Astrocyte (in vitro differentiated cells and primary cell): ENCODE measurements at regions not wholly inside any gene's neighbourhood (a gene's known extent, or its start where the extent isn't known, plus 50 kb on each side); places are given as distances from the start of the nearest gene placed in this dataset.
A peak's percentile ranks its signal among the peaks of the same experiment; 100 is the strongest.

Source experiments
- DNase-seq: peaks from one replicate; pipeline ENCODE4 v3.0.0-alpha.2; 2010; ENCODE audit warnings: low read depth
- FAIRE-seq: peaks from 2 replicates; lab custom pipeline; 2011; peaks lifted over from hg19 to GRCh38; lab: Jason Lieb, UNC
- H2AFZ ChIP-seq: 2 replicates; pipeline ENCODE4 v1.6.0; 2012; ENCODE audit warnings: low read depth, low read length, inconsistent platforms
- H3K27ac ChIP-seq: 2 replicates; pipeline ENCODE4 v1.5.1; 2011; ENCODE audit warnings: low read depth, low read length, inconsistent platforms
- H3K27me3 ChIP-seq: 2 replicates; pipeline ENCODE4 v1.6.0; 2011; ENCODE audit warnings: low read length, inconsistent platforms; ENCODE audit not compliant: insufficient read depth
- H3K36me3 ChIP-seq: 2 replicates; pipeline ENCODE4 v1.5.1; 2011; ENCODE audit warnings: low read length, inconsistent platforms; ENCODE audit not compliant: insufficient read depth
- H3K4me1 ChIP-seq: 2 replicates; pipeline ENCODE4 v1.5.1; 2011; ENCODE audit warnings: low read length, inconsistent platforms; ENCODE audit not compliant: insufficient read depth
- H3K4me2 ChIP-seq: 2 replicates; pipeline ENCODE4 v1.6.0; 2012; ENCODE audit warnings: low read length, inconsistent platforms
- H3K4me3 ChIP-seq: 2 replicates; pipeline ENCODE4 v1.5.1; 2011; ENCODE audit warnings: low read depth, mild to moderate bottlenecking, low read length, inconsistent platforms; ENCODE audit not compliant: insufficient read depth
- H3K79me2 ChIP-seq: 2 replicates; pipeline ENCODE4 v1.6.0; 2012; ENCODE audit warnings: mild to moderate bottlenecking, low read length, inconsistent platforms; ENCODE audit not compliant: insufficient read depth
- H3K9ac ChIP-seq: 2 replicates; pipeline ENCODE4 v1.6.0; 2012; ENCODE audit warnings: mild to moderate bottlenecking, low read length, inconsistent platforms
- H3K9me3 ChIP-seq: 2 replicates; pipeline ENCODE4 v1.5.1; 2012; ENCODE audit warnings: low read depth, mild to moderate bottlenecking, low read length, inconsistent platforms; ENCODE audit not compliant: insufficient read depth
- H4K20me1 ChIP-seq: 2 replicates; pipeline ENCODE4 v1.6.0; 2012; ENCODE audit warnings: low read length, inconsistent platforms; ENCODE audit not compliant: insufficient read depth
- H3K27ac Mint-ChIP-seq: one replicate; pipeline ENCODE4 v1.8.0; 2021; ENCODE audit warnings: mild to moderate bottlenecking, mixed read lengths; ENCODE audit not compliant: unreplicated experiment
- H3K27me3 Mint-ChIP-seq: one replicate; pipeline ENCODE4 v1.8.0; 2021; ENCODE audit warnings: low read depth, mixed read lengths; ENCODE audit not compliant: unreplicated experiment
- H3K36me3 Mint-ChIP-seq: one replicate; pipeline ENCODE4 v1.8.0; 2021; ENCODE audit warnings: low read depth, mixed read lengths; ENCODE audit not compliant: unreplicated experiment
- H3K4me1 Mint-ChIP-seq: one replicate; pipeline ENCODE4 v1.8.0; 2021; ENCODE audit warnings: low read depth, mixed read lengths; ENCODE audit not compliant: unreplicated experiment
- H3K4me3 Mint-ChIP-seq: one replicate; pipeline ENCODE4 v1.8.0; 2021; ENCODE audit warnings: mild to moderate bottlenecking, moderate library complexity, mixed read lengths; ENCODE audit not compliant: unreplicated experiment
- H3K9me3 Mint-ChIP-seq: one replicate; pipeline ENCODE4 v1.8.0; 2021; ENCODE audit warnings: mild to moderate bottlenecking, mixed read lengths; ENCODE audit not compliant: unreplicated experiment
- CTCF ChIP-seq: IDR thresholded peaks from 2 replicates; pipeline ENCODE4 v1.5.1; 2011; ENCODE audit warnings: low read depth, mild to moderate bottlenecking, inconsistent platforms, low read length, moderate library complexity; ENCODE audit not compliant: insufficient read depth
- EZH2 ChIP-seq: IDR thresholded peaks from 2 replicates; pipeline ENCODE4 v1.6.1; 2012; ENCODE audit warnings: mild to moderate bottlenecking, low read length, inconsistent platforms; ENCODE audit not compliant: insufficient read depth

- H3K9me3 ChIP-seq: no peaks in the 10 kb centered on the region
- H2AFZ ChIP-seq: no peak overlapping the region
- no peak overlapping the region for H3K4me3 ChIP-seq
- H3K4me2 ChIP-seq: no peak overlapping the region
- no peak overlapping the region for H3K27ac ChIP-seq
- peaks cover 3% of the 10 kb centered on the region for H3K4me1 Mint-ChIP-seq
- H4K20me1 ChIP-seq: no peaks in the 10 kb centered on the region
- DNase-seq: peak; percentile 31
- H3K9me3 Mint-ChIP-seq: no peaks in the 10 kb centered on the region
- H3K79me2 ChIP-seq: no peaks in the 10 kb centered on the region
- no peak overlapping the region for H3K27ac Mint-ChIP-seq
- H3K27me3 Mint-ChIP-seq: no peaks in the 10 kb centered on the region
- no peaks in the 10 kb centered on the region for H3K4me1 ChIP-seq
- H3K36me3 Mint-ChIP-seq: no peaks in the 10 kb centered on the region
- no peaks in the 10 kb centered on the region for H3K36me3 ChIP-seq
- H3K4me3 Mint-ChIP-seq: no peak overlapping the region
- TF ChIP-seq CTCF (peak; percentile 79), EZH2 (no peak)
- peak; percentile 62 for FAIRE-seq
- H3K9ac ChIP-seq: no peak overlapping the region
- no peaks in the 10 kb centered on the region for H3K27me3 ChIP-seq
These were observed 101.0 kb upstream of the GZMB start for GRCh38 chr14:24734917-24735500.

- H3K36me3 Mint-ChIP-seq: no peaks in the 10 kb centered on the region
- no peak overlapping the region for H3K4me3 Mint-ChIP-seq
- H3K9me3 Mint-ChIP-seq: peaks cover 10% of the 10 kb centered on the region
- no peaks in the 10 kb centered on the region for H4K20me1 ChIP-seq
- H3K4me1 ChIP-seq: no peaks in the 10 kb centered on the region
- TF ChIP-seq EZH2: no peak
- no peak for TF ChIP-seq CTCF
- H3K27ac Mint-ChIP-seq: no peak overlapping the region
- no peaks in the 10 kb centered on the region for H3K36me3 ChIP-seq
- peaks cover 9% of the 10 kb centered on the region for H3K4me1 Mint-ChIP-seq
- H3K27ac ChIP-seq: no peak overlapping the region
- no peaks in the 10 kb centered on the region for H3K27me3 ChIP-seq
- no peaks in the 10 kb centered on the region for H3K9me3 ChIP-seq
- H2AFZ ChIP-seq: no peak overlapping the region
- no peak overlapping the region for H3K9ac ChIP-seq
- H3K4me2 ChIP-seq: no peak overlapping the region
- no peak overlapping the region for H3K4me3 ChIP-seq
- no peaks in the 10 kb centered on the region for H3K79me2 ChIP-seq
- H3K27me3 Mint-ChIP-seq: peaks cover 4% of the 10 kb centered on the region
- FAIRE-seq (no peak), DNase-seq (no peak)
These were observed 92.5 kb upstream of the GZMB start for GRCh38 chr14:24726480-24726879.

GRCh38 chr14:24725311-24725710 lies 91.3 kb upstream of the GZMB start:
- DNase-seq (no peak), FAIRE-seq (no peak)
- H3K4me3 Mint-ChIP-seq: no peak overlapping the region
- H3K9me3 Mint-ChIP-seq: peaks cover 10% of the 10 kb centered on the region
- Histone ChIP-seq H3K27me3 (no peaks in the 10 kb centered on the region), H3K4me3 (no peak overlapping the region), H3K36me3 (no peaks in the 10 kb centered on the region), H2AFZ (no peak overlapping the region), H4K20me1 (no peaks in the 10 kb centered on the region), H3K9ac (no peak overlapping the region), H3K9me3 (no peaks in the 10 kb centered on the region), H3K79me2 (no peaks in the 10 kb centered on the region), H3K4me1 (no peaks in the 10 kb centered on the region), H3K27ac (no peak overlapping the region), H3K4me2 (no peak overlapping the region)
- no peak for TF ChIP-seq CTCF
- TF ChIP-seq EZH2: no peak
- peaks cover 9% of the 10 kb centered on the region for H3K4me1 Mint-ChIP-seq
- H3K27me3 Mint-ChIP-seq: peaks cover 4% of the 10 kb centered on the region
- H3K27ac Mint-ChIP-seq: no peak overlapping the region
- no peaks in the 10 kb centered on the region for H3K36me3 Mint-ChIP-seq
